CD4-positive, alpha-beta T cell (primary cell): ENCODE measurements at regions not wholly inside any gene's neighbourhood (a gene's known extent, or its start where the extent isn't known, plus 50 kb on each side); places are given as distances from the start of the nearest gene placed in this dataset.

ENCODE experiments used
- ATAC-seq: fragments of 200-7000 bp; cut with Tn5 transposase; one replicate; pipeline ENCODE4 v1.10.0; 2022; ENCODE audit warnings: mild to moderate bottlenecking; ENCODE audit not compliant: poor library complexity
- CTCF ChIA-PET: fragments of 350-600 bp; sonication (Branson Sonifier 250); formaldehyde crosslinking; loops from one replicate; lab custom pipeline; 2021; ENCODE audit warnings: antibody characterized with exemption, inconsistent platforms; lab: Charles Lee
- POLR2A ChIA-PET: fragments of 350-600 bp; sonication (Branson Sonifier 250); formaldehyde crosslinking; loops from one replicate; lab custom pipeline; 2021; ENCODE audit warnings: antibody characterized with exemption, inconsistent platforms; lab: Charles Lee
- DNase-seq, 14 experiments: peaks; one replicate each; pipeline ENCODE4 v3.0.0-alpha.2; 2013 to 2020; ENCODE audit warnings: mixed read lengths in 2 of 14
- H3K27ac ChIP-seq, 2 donors: one replicate each; pipeline versions ENCODE4 v1.5.1 to v1.7.0; 2013; ENCODE audit warnings: low read length in 2 of 2, low read depth in 1 of 2, mild to moderate bottlenecking in 1 of 2
- H3K27me3 ChIP-seq, 2 experiments: 1 replicate in 1 of 2; 2 replicates in 1 of 2; pipeline versions ENCODE4 v1.6.1 to v1.7.0; 2013; ENCODE audit warnings: low read length in 2 of 2, control low read depth in 1 of 2, mild to moderate bottlenecking in 1 of 2, moderate library complexity in 1 of 2; ENCODE audit not compliant: insufficient read depth in 2 of 2, control insufficient read depth in 1 of 2
- H3K36me3 ChIP-seq: one replicate; pipeline ENCODE4 v1.6.1; 2013; ENCODE audit warnings: low read length, control low read depth; ENCODE audit not compliant: insufficient read depth
- H3K4me1 ChIP-seq: one replicate; pipeline ENCODE4 v1.6.1; 2013; ENCODE audit warnings: low read length, control low read depth; ENCODE audit not compliant: insufficient read depth
- H3K4me3 ChIP-seq: one replicate; pipeline ENCODE4 v1.5.1; 2013; ENCODE audit warnings: mild to moderate bottlenecking, low read length, moderate library complexity
- H3K9me3 ChIP-seq, 2 experiments: 1 replicate in 1 of 2; 2 replicates in 1 of 2; pipeline versions ENCODE4 v1.6.1 to v1.7.0; 2013; ENCODE audit warnings: low read length in 2 of 2, mild to moderate bottlenecking in 2 of 2, control low read depth in 1 of 2, moderate library complexity in 1 of 2; ENCODE audit not compliant: control insufficient read depth in 1 of 2, insufficient read depth in 1 of 2
- H3K27ac Mint-ChIP-seq: one replicate; pipeline ENCODE4 v1.8.0; 2020; ENCODE audit warnings: mixed read lengths
- H3K27me3 Mint-ChIP-seq: one replicate; pipeline ENCODE4 v1.8.0; 2021; ENCODE audit warnings: mixed read lengths
- H3K36me3 Mint-ChIP-seq: one replicate; pipeline ENCODE4 v1.8.0; 2021; ENCODE audit warnings: low read depth, mixed read lengths
- H3K4me1 Mint-ChIP-seq: one replicate; pipeline ENCODE4 v1.8.0; 2021; ENCODE audit warnings: low read depth, mixed read lengths
- H3K4me3 Mint-ChIP-seq: one replicate; pipeline ENCODE4 v1.8.0; 2020; ENCODE audit warnings: mild to moderate bottlenecking, mixed read lengths
- H3K9me3 Mint-ChIP-seq: one replicate; pipeline ENCODE4 v1.8.0; 2020; ENCODE audit warnings: mixed read lengths
- intact Hi-C, 2 experiments: fragments of 100-400 bp; cut with DNase I in 1 of 2; cut with micrococcal nuclease in 1 of 2; formaldehyde crosslinking; loops; one replicate each; pipeline versions ENCODE4 v1.15.1 to v1.9.0; 2023 to 2025; cut with DNase I, micrococcal nuclease
- TF ChIP-seq, protein P1 (sequence below): fragments of 200-600 bp; IDR thresholded peaks from one replicate; pipeline ENCODE4 v1.8.0; 2022; ENCODE audit warnings: antibody characterized with exemption, mild to moderate bottlenecking

DNA sequence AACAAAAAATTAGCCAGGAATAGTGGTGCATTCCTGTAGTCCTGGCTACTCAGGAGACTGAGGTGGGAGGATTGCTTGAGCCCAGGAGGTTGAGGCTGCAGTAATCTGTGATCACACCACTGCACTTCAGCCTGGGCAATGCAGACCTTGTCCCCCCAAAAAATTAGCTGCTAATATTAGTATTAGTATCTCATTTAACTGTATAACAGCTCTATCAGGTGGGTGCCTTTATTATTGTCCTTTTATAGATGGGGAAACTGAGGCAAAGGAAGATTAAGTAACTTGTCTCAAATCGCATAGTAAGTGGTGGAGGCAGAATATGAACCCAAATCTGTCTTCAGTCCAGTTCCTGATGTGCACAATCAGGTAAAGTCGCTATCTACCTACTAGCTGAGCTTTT, 142.3 kb upstream of the CRY1 start:
- no peaks in the 10 kb centered on the region for H3K36me3 ChIP-seq
- ChIA-PET CTCF (no interaction called here), POLR2A (interaction anchor here (0.6 to 1.3 kb wide), 2 partner anchors 85 to 110 kb away, joined by 3 to 4 read pairs; no protein-coding TSS in a partner anchor)
- intact Hi-C loops: no loop called here
- peaks cover 4% of the 10 kb centered on the region for H3K4me1 ChIP-seq
- H3K9me3 ChIP-seq: no peaks in the 10 kb centered on the region
- Mint-ChIP-seq H3K27me3 (no peaks in the 10 kb centered on the region), H3K4me1 (peaks cover 18% of the 10 kb centered on the region), H3K27ac (no peak overlapping the region), H3K36me3 (no peaks in the 10 kb centered on the region), H3K9me3 (no peaks in the 10 kb centered on the region), H3K4me3 (no peak overlapping the region)
- no peak overlapping the region for H3K27ac ChIP-seq
- DNase-seq: no peak
- H3K27me3 ChIP-seq: no peaks in the 10 kb centered on the region
- H3K4me3 ChIP-seq: no peak overlapping the region
- TF ChIP-seq, protein P1, sequence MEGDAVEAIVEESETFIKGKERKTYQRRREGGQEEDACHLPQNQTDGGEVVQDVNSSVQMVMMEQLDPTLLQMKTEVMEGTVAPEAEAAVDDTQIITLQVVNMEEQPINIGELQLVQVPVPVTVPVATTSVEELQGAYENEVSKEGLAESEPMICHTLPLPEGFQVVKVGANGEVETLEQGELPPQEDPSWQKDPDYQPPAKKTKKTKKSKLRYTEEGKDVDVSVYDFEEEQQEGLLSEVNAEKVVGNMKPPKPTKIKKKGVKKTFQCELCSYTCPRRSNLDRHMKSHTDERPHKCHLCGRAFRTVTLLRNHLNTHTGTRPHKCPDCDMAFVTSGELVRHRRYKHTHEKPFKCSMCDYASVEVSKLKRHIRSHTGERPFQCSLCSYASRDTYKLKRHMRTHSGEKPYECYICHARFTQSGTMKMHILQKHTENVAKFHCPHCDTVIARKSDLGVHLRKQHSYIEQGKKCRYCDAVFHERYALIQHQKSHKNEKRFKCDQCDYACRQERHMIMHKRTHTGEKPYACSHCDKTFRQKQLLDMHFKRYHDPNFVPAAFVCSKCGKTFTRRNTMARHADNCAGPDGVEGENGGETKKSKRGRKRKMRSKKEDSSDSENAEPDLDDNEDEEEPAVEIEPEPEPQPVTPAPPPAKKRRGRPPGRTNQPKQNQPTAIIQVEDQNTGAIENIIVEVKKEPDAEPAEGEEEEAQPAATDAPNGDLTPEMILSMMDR: no peak
- ATAC-seq: no peak

DNA sequence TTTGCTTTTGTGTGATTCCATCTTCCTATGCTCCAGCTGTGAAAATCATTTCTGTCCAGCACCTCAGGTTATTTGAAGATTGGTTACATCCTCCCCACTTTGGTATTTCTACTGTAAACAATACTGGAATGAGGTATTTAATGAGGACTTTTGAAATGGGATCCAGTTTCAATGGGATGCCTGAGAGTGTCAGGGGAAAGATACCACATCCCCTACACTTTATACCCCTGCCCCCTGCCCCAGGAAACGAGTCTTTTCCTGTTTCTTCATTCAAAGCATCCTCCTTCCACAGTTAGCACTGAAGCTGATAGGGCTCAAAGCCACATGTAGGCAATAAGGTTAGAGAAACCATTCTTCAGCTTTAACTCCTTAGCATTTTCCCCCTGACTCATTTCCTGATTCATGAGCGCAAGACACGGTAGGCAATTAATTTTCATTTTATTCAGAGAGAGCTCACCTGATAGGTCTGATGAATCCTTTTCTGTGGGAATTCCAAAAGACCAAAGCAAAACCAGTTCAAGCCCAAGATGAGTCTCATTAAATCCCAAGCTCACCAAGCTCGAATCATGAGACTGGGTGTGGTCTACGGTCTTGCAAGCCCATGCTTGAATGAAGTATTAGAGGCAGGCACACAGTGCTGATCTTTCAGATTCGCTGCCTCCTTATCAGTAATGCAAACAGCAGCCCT, 143.6 kb upstream of the CRY1 start:
- CTCF ChIA-PET: no interaction called here
- Histone ChIP-seq H3K27ac (no peak overlapping the region), H3K9me3 (no peaks in the 10 kb centered on the region), H3K36me3 (no peaks in the 10 kb centered on the region), H3K4me1 (peaks cover 4% of the 10 kb centered on the region), H3K4me3 (no peak overlapping the region), H3K27me3 (no peaks in the 10 kb centered on the region)
- no peak for ATAC-seq
- Mint-ChIP-seq H3K36me3 (no peaks in the 10 kb centered on the region), H3K27me3 (no peaks in the 10 kb centered on the region), H3K4me1 (peaks cover 18% of the 10 kb centered on the region), H3K9me3 (no peaks in the 10 kb centered on the region), H3K27ac (no peak overlapping the region), H3K4me3 (no peak overlapping the region)
- intact Hi-C loops: no loop called here
- no peak for DNase-seq
- POLR2A ChIA-PET: interaction anchor here (0.8 kb wide), 1 partner anchor 83 kb away, joined by 3 read pairs; no protein-coding TSS in a partner anchor
- TF ChIP-seq, protein P1: no peak

GRCh38 chr12:107238296-107238695, 144.9 kb upstream of the CRY1 start:
- ChIA-PET POLR2A (no interaction called here), CTCF (no interaction called here)
- no peak overlapping the region for H3K27ac Mint-ChIP-seq
- Histone ChIP-seq H3K36me3 (no peaks in the 10 kb centered on the region), H3K9me3 (no peaks in the 10 kb centered on the region), H3K27ac (no peak overlapping the region), H3K4me3 (no peak overlapping the region), H3K4me1 (peaks cover 4% of the 10 kb centered on the region), H3K27me3 (peaks cover 0 to 3% of the 10 kb centered on the region in 2 experiments)
- H3K9me3 Mint-ChIP-seq: no peaks in the 10 kb centered on the region
- ATAC-seq (no peak), DNase-seq (no peak)
- TF ChIP-seq, protein P1: no peak
- H3K36me3 Mint-ChIP-seq: no peaks in the 10 kb centered on the region
- H3K4me3 Mint-ChIP-seq: no peak overlapping the region
- peaks cover 18% of the 10 kb centered on the region for H3K4me1 Mint-ChIP-seq
- no peaks in the 10 kb centered on the region for H3K27me3 Mint-ChIP-seq
- intact Hi-C loops: no loop called here
